Adrenal gland (tissue), 9 donors: ENCODE measurements at regions not wholly inside any gene's neighbourhood (a gene's known extent, or its start where the extent isn't known, plus 50 kb on each side); places are given as distances from the start of the nearest gene placed in this dataset.
"Not testable (repeated sequence)": the region's sequence is repeated elsewhere in the genome, so short reads cannot be mapped to it uniquely, and the experiment has no call there.

Source experiments
- DNase-seq, 7 donors: peaks; one replicate each; pipeline ENCODE4 v3.0.0-alpha.2; 2019 to 2020
- H3K27ac ChIP-seq, 5 donors: fragments of 200-600 bp; sonication (generic) in 4 of 5; 1 replicate in 3 of 5; 2 replicates in 2 of 5; pipeline versions ENCODE4 v1.5.1 to v1.8.0; 2016 to 2020; ENCODE audit warnings: mild to moderate bottlenecking in 1 of 5
- H3K27me3 ChIP-seq: fragments of 200-600 bp; 2 replicates; pipeline ENCODE4 v1.8.0; 2021
- H3K36me3 ChIP-seq, 2 donors: fragments of 200-600 bp; replicated peaks in 1 of 2; 1 replicate in 1 of 2; 2 replicates in 1 of 2; pipeline versions ENCODE4 v1.5.1 to v1.8.0; 2018 to 2022
- H3K4me1 ChIP-seq, 2 donors: fragments of 200-600 bp; replicated peaks in 1 of 2; 1 replicate in 1 of 2; 2 replicates in 1 of 2; pipeline versions ENCODE4 v1.5.1 to v1.8.0; 2018 to 2021
- H3K4me3 ChIP-seq, 4 donors: fragments of 200-600 bp; sonication (generic) in 3 of 4; one replicate each; pipeline ENCODE4 v1.5.1; 2016 to 2018
- H3K9me3 ChIP-seq, 3 donors: fragments of 200-600 bp; sonication (generic) in 1 of 3; replicated peaks in 1 of 3; 1 replicate in 2 of 3; 2 replicates in 1 of 3; pipeline versions ENCODE4 v1.5.1 to v1.8.0; 2016 to 2021
- POLR2A ChIP-seq, 2 donors: fragments of 450-650 bp; IDR thresholded peaks; one replicate each; pipeline ENCODE4 v1.6.1; 2017; ENCODE audit warnings: antibody characterized with exemption in 2 of 2, mild to moderate bottlenecking in 2 of 2, moderate library complexity in 1 of 2
- WGBS, 4 donors: extraction: QIAGEN DNeasy Blood & Tissue Kit in 2 of 4; methylation state at CpG; one replicate each; pipeline versions ENCODE4 v1.1.5 to v1.1.7; 2013 to 2017; 5-methylcytosine and 5-hydroxymethylcytosine counted together
- intact Hi-C, 2 donors: fragments of 100-400 bp; cut with DNase I; formaldehyde crosslinking; loops; one replicate each; pipeline versions ENCODE4 v1.14.1 to v1.15.0; 2022 to 2023
- TF ChIP-seq, protein P1 (sequence below), 6 experiments: fragments of 450-650 bp in 4 of 6; fragments of 200-600 bp in 2 of 6; sonication (generic) in 1 of 6; IDR thresholded peaks; 1 replicate in 5 of 6; 2 replicates in 1 of 6; pipeline versions ENCODE4 v1.5.1 to v1.8.0; 2016 to 2021; ENCODE audit warnings: antibody characterized with exemption in 6 of 6, mild to moderate bottlenecking in 2 of 6, moderate library complexity in 1 of 6
- donor health status: healthy with polysubstance abuse.
- donor health status: Bipolar disorder and iron deficiency.
- donor health status: DM: yes; HTN: yes; CAD: no.
- donor health status: DM: no; HTN: no; CAD: no.
- donor health status: DM: no; HTN: no; CAD: no.

DNA sequence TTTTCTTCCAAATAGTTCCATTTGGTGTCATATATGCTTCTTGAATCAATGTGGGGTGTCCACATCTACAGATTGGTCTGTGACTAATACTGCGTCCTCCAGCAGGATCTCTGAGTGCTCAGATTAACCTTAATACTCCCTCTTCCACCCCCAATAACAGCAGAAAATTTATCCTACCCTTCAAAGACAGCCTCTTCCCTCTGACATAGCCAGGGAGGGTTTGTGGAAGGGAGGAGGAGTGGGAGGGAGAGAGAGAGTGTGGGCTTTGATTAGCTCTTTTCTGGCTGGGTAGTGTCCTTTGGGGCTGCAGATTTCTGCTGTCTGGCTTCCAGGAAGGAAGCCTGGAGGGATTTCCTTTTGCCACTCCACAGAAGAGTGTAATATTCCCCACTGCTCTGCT, 220.7 kb downstream of the TTC6 start:
- no peak for TF ChIP-seq POLR2A (IDR thresholded peaks at IDR 0.05)
- TF ChIP-seq, protein P1, sequence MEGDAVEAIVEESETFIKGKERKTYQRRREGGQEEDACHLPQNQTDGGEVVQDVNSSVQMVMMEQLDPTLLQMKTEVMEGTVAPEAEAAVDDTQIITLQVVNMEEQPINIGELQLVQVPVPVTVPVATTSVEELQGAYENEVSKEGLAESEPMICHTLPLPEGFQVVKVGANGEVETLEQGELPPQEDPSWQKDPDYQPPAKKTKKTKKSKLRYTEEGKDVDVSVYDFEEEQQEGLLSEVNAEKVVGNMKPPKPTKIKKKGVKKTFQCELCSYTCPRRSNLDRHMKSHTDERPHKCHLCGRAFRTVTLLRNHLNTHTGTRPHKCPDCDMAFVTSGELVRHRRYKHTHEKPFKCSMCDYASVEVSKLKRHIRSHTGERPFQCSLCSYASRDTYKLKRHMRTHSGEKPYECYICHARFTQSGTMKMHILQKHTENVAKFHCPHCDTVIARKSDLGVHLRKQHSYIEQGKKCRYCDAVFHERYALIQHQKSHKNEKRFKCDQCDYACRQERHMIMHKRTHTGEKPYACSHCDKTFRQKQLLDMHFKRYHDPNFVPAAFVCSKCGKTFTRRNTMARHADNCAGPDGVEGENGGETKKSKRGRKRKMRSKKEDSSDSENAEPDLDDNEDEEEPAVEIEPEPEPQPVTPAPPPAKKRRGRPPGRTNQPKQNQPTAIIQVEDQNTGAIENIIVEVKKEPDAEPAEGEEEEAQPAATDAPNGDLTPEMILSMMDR (IDR thresholded peaks at IDR 0.05): no peak
- 47 to 71% (median 64%) methylated on average over 1 of the region's 1 CpG for WGBS, 4 donors
- H3K36me3 ChIP-seq: no peaks in the 10 kb centered on the region
- no peak overlapping the region for H3K27ac ChIP-seq
- intact Hi-C loops: no loop called here
- H3K27me3 ChIP-seq: no peaks in the 10 kb centered on the region
- no peak for DNase-seq
- no peaks in the 10 kb centered on the region for H3K9me3 ChIP-seq
- H3K4me3 ChIP-seq: no peak overlapping the region
- H3K4me1 ChIP-seq: no peaks in the 10 kb centered on the region

DNA sequence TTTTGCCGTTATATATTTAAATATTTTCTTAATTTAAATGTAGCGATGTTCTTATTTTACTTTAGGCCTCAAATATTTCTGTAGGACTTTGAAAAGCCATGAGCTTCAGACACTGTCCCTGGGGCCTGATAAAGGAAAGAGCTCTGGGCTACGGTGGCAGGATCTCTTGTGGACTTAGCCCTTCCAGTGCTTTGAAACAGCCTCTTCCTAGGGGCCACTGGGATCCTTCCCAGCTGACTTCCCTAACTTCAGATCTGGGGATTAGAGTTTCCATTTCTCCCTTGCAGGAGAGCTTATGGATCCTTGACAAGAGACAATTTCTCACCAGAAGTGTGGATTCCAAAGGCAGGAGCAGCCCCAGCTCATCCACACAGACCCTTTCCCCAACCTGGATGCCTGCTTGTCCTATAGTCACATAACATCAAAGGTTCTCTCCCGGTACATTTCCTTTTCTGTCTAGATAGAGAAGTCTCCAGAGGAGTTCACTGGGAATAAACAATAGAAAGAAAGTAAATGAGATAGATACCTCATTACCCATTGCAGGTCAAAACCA, 221.4 kb downstream of the TTC6 start:
- intact Hi-C loops: no loop called here
- H3K27ac ChIP-seq: no peak overlapping the region
- H3K4me3 ChIP-seq: no peak overlapping the region
- no peaks in the 10 kb centered on the region for H3K36me3 ChIP-seq
- H3K9me3 ChIP-seq: no peaks in the 10 kb centered on the region
- H3K4me1 ChIP-seq: no peaks in the 10 kb centered on the region
- no peak for TF ChIP-seq POLR2A (IDR thresholded peaks at IDR 0.05)
- TF ChIP-seq, protein P1 (IDR thresholded peaks at IDR 0.05): no peak
- WGBS, 4 donors: 70 to 82% (median 77%) methylated on average over 4 of the region's 4 CpGs
- DNase-seq: no peak
- no peaks in the 10 kb centered on the region for H3K27me3 ChIP-seq

DNA sequence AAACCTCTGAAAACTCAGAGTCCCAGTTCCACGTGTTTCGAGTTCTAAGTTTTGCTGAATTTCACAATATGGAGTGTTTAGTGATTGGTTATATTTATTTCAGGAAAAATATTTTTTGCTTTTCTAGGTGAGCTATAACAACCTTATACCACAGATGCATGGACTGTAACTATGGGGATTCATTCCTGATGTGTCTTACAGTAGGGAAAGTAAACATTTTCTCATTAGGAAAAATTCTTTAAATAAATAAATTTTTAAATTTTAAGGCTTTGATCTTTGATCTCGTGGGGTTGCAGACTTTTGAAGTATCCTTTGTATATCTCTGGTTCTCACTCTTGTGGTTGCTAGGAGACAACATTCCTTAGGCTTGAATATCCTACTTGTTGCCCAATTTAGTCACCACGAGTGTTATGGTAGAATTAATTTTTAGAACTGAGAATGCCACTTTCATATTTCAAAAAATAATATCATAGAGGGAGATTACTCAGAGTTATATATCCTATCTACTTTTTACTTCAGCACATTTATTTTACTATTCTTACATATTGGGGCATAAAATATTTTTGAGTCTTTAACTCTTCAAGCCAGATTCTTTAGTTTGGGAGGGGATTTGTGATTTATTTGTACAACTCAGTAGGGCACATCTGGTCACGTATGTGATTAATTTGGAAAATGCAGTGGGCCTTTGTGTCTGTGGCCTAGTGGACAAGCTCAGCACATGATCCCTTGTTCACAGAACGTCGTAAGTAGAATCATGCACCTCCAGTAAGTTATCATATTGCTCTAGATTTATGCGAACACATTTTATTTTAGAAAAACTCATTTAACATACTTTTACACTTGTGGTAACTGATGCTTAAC, 224.0 kb downstream of the TTC6 start:
- H3K9me3 ChIP-seq: no peaks in the 10 kb centered on the region
- no peak for TF ChIP-seq POLR2A (IDR thresholded peaks at IDR 0.05)
- TF ChIP-seq, protein P1 (IDR thresholded peaks at IDR 0.05): no peak
- H3K4me3 ChIP-seq: no peak overlapping the region
- H3K36me3 ChIP-seq: no peaks in the 10 kb centered on the region
- WGBS, 4 donors: 66 to 73% (median 70%) methylated on average over 8 of the region's 8 CpGs
- no peaks in the 10 kb centered on the region for H3K4me1 ChIP-seq
- H3K27me3 ChIP-seq: no peaks in the 10 kb centered on the region
- no peak overlapping the region for H3K27ac ChIP-seq
- intact Hi-C loops: no loop called here
- no peak for DNase-seq

DNA sequence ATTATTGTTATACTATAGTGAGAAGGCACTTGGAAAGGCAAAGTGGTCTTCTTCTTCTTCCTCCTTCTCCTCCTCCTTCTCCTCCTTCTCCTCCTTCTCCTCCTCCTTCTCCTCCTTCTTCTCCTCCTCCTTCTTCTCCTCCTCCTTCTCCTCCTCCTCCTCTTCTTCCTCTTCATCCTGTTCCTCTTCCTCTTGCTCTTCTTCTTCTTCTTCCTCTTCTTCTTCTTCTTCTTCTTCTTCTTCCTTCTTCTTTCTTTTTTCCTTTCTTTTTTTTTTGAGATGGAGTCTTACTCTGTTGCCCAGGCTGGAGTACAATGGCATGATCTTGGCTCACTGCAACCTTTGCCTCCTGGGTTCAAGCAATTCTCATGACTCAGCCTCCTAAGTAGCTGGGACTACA, 225.4 kb downstream of the TTC6 start:
- H3K27ac ChIP-seq, H3K9me3 ChIP-seq, intact Hi-C loops, DNase-seq, H3K4me1 ChIP-seq, H3K27me3 ChIP-seq, H3K36me3 ChIP-seq, H3K4me3 ChIP-seq: not testable (repeated sequence)
